ENCODE measurements at regions not wholly inside any gene's neighbourhood (a gene's known extent, or its start where the extent isn't known, plus 50 kb on each side); places are given as distances from the start of the nearest gene placed in this dataset.
A peak's percentile ranks its signal among the peaks of the same experiment; 100 is the strongest.

GRCh38 chr5:98258939-98259338 lies 514.5 kb upstream of the RGMB start:
- Mint-ChIP-seq H3K4me3 (no peak overlapping the region), H3K4me1 (no peaks in the 10 kb centered on the region), H3K27me3 (peaks cover 4% of the 10 kb centered on the region), H3K36me3 (ENCODE audit: low read depth) (no peaks in the 10 kb centered on the region), H3K9me3 (no peaks in the 10 kb centered on the region), H3K27ac (no peak overlapping the region)
- no peak for ATAC-seq (replicated peaks)

- Mint-ChIP-seq H3K9me3 (no peaks in the 10 kb centered on the region), H3K36me3 (ENCODE audit: low read depth) (no peaks in the 10 kb centered on the region), H3K27me3 (peaks cover 4% of the 10 kb centered on the region), H3K4me3 (no peak overlapping the region), H3K27ac (no peak overlapping the region), H3K4me1 (no peaks in the 10 kb centered on the region)
- ATAC-seq (replicated peaks) = no peak
Observed at GRCh38 chr5:98259595-98259994, 513.9 kb upstream of the RGMB start.

- H3K4me1 Mint-ChIP-seq = no peaks in the 10 kb centered on the region
- H3K36me3 Mint-ChIP-seq (ENCODE audit: low read depth) = no peaks in the 10 kb centered on the region
- H3K27ac Mint-ChIP-seq = no peak overlapping the region
- H3K9me3 Mint-ChIP-seq = peaks cover 5% of the 10 kb centered on the region
- H3K4me3 Mint-ChIP-seq = no peak overlapping the region
- ATAC-seq (replicated peaks) = no peak
- peaks cover 4% of the 10 kb centered on the region for H3K27me3 Mint-ChIP-seq
Observed at GRCh38 chr5:98263084-98263483, 510.4 kb upstream of the RGMB start.

GRCh38 chr5:98268162-98268860 lies 505.2 kb upstream of the RGMB start:
- H3K4me3 Mint-ChIP-seq = no peak overlapping the region
- H3K9me3 Mint-ChIP-seq = peaks cover 5% of the 10 kb centered on the region
- no peaks in the 10 kb centered on the region for H3K27me3 Mint-ChIP-seq
- H3K27ac Mint-ChIP-seq = no peak overlapping the region
- ATAC-seq (replicated peaks) = no peak
- H3K4me1 Mint-ChIP-seq = no peaks in the 10 kb centered on the region
- H3K36me3 Mint-ChIP-seq (ENCODE audit: low read depth) = no peaks in the 10 kb centered on the region

GRCh38 chr5:98275980-98276379 lies 497.5 kb upstream of the RGMB start:
- no peaks in the 10 kb centered on the region for H3K27me3 Mint-ChIP-seq
- H3K4me3 Mint-ChIP-seq = no peak overlapping the region
- H3K36me3 Mint-ChIP-seq (ENCODE audit: low read depth) = no peaks in the 10 kb centered on the region
- peaks cover 3% of the 10 kb centered on the region for H3K9me3 Mint-ChIP-seq
- ATAC-seq (replicated peaks) = no peak
- H3K27ac Mint-ChIP-seq = no peak overlapping the region
- H3K4me1 Mint-ChIP-seq = no peaks in the 10 kb centered on the region

- no peak overlapping the region for H3K4me3 Mint-ChIP-seq
- no peak for ATAC-seq (replicated peaks)
- H3K36me3 Mint-ChIP-seq (ENCODE audit: low read depth) = no peaks in the 10 kb centered on the region
- no peaks in the 10 kb centered on the region for H3K27me3 Mint-ChIP-seq
- peaks cover 3% of the 10 kb centered on the region for H3K9me3 Mint-ChIP-seq
- no peaks in the 10 kb centered on the region for H3K4me1 Mint-ChIP-seq
- H3K27ac Mint-ChIP-seq = no peak overlapping the region
Observed at GRCh38 chr5:98282521-98282920, 490.9 kb upstream of the RGMB start.

GRCh38 chr5:98292496-98292895 lies 481.0 kb upstream of the RGMB start:
- H3K27me3 Mint-ChIP-seq = peaks cover 5% of the 10 kb centered on the region
- peak; percentile 68 for ATAC-seq (replicated peaks)
- H3K4me1 Mint-ChIP-seq = no peaks in the 10 kb centered on the region
- H3K36me3 Mint-ChIP-seq (ENCODE audit: low read depth) = no peaks in the 10 kb centered on the region
- H3K27ac Mint-ChIP-seq = no peak overlapping the region
- H3K4me3 Mint-ChIP-seq = no peak overlapping the region
- H3K9me3 Mint-ChIP-seq = no peaks in the 10 kb centered on the region

- Mint-ChIP-seq H3K4me3 (no peak overlapping the region), H3K27ac (peak overlapping the region; percentile 15), H3K9me3 (no peaks in the 10 kb centered on the region), H3K36me3 (ENCODE audit: low read depth) (no peaks in the 10 kb centered on the region), H3K4me1 (no peaks in the 10 kb centered on the region), H3K27me3 (peaks cover 11% of the 10 kb centered on the region)
- ATAC-seq (replicated peaks) = peak; percentile 46
Observed at GRCh38 chr5:98296426-98296825, 477.0 kb upstream of the RGMB start.

- no peak overlapping the region for H3K4me3 Mint-ChIP-seq
- H3K4me1 Mint-ChIP-seq = no peaks in the 10 kb centered on the region
- ATAC-seq (replicated peaks) = no peak
- no peaks in the 10 kb centered on the region for H3K9me3 Mint-ChIP-seq
- H3K27me3 Mint-ChIP-seq = peaks cover 10% of the 10 kb centered on the region
- H3K27ac Mint-ChIP-seq = no peak overlapping the region
- no peaks in the 10 kb centered on the region for H3K36me3 Mint-ChIP-seq (ENCODE audit: low read depth)
Observed at GRCh38 chr5:98299435-98299834, 474.0 kb upstream of the RGMB start.

GRCh38 chr5:98301547-98301946 lies 471.9 kb upstream of the RGMB start:
- Mint-ChIP-seq H3K27ac (no peak overlapping the region), H3K4me3 (no peak overlapping the region), H3K27me3 (peaks cover 10% of the 10 kb centered on the region), H3K36me3 (ENCODE audit: low read depth) (no peaks in the 10 kb centered on the region), H3K4me1 (no peaks in the 10 kb centered on the region), H3K9me3 (no peaks in the 10 kb centered on the region)
- ATAC-seq (replicated peaks) = no peak

GRCh38 chr5:98307811-98308210 lies 465.7 kb upstream of the RGMB start:
- Mint-ChIP-seq H3K36me3 (ENCODE audit: low read depth) (no peaks in the 10 kb centered on the region), H3K27me3 (no peaks in the 10 kb centered on the region), H3K27ac (no peak overlapping the region), H3K4me3 (no peak overlapping the region), H3K9me3 (no peaks in the 10 kb centered on the region), H3K4me1 (peaks cover 11% of the 10 kb centered on the region)
- ATAC-seq (replicated peaks) = peak; percentile 56

GRCh38 chr5:98308231-98308630 lies 465.2 kb upstream of the RGMB start:
- Mint-ChIP-seq H3K27ac (no peak overlapping the region), H3K9me3 (no peaks in the 10 kb centered on the region)

GRCh38 chr5:98308960-98309359 lies 464.5 kb upstream of the RGMB start:
- Mint-ChIP-seq H3K4me3 (no peak overlapping the region), H3K4me1 (peaks cover 11% of the 10 kb centered on the region), H3K36me3 (ENCODE audit: low read depth) (no peaks in the 10 kb centered on the region), H3K27ac (no peak overlapping the region), H3K27me3 (no peaks in the 10 kb centered on the region), H3K9me3 (no peaks in the 10 kb centered on the region)
- no peak for ATAC-seq (replicated peaks)

More at GRCh38 chr5:98308231-98308630, 465.2 kb upstream of the RGMB start:
- Mint-ChIP-seq H3K36me3 (ENCODE audit: low read depth) (no peaks in the 10 kb centered on the region), H3K4me1 (peaks cover 11% of the 10 kb centered on the region), H3K27me3 (no peaks in the 10 kb centered on the region), H3K4me3 (no peak overlapping the region)
- no peak for ATAC-seq (replicated peaks)

- ATAC-seq (replicated peaks) = peak; percentile 88
- Mint-ChIP-seq H3K27me3 (no peaks in the 10 kb centered on the region), H3K9me3 (no peaks in the 10 kb centered on the region), H3K27ac (peak overlapping the region; percentile 41), H3K4me1 (peaks cover 11% of the 10 kb centered on the region), H3K4me3 (peak overlapping the region; percentile 57), H3K36me3 (ENCODE audit: low read depth) (no peaks in the 10 kb centered on the region)
Observed at GRCh38 chr5:98309785-98310598, 463.5 kb upstream of the RGMB start.

- Mint-ChIP-seq H3K27me3 (peaks cover 3% of the 10 kb centered on the region), H3K4me3 (no peak overlapping the region), H3K27ac (no peak overlapping the region), H3K9me3 (no peaks in the 10 kb centered on the region), H3K36me3 (ENCODE audit: low read depth) (no peaks in the 10 kb centered on the region), H3K4me1 (peaks cover 11% of the 10 kb centered on the region)
- ATAC-seq (replicated peaks) = no peak
Observed at GRCh38 chr5:98314292-98314691, 459.2 kb upstream of the RGMB start.

Data from activated T-helper 17 cell treated with anti-CD3 and anti-CD28 coated beads, Interleukin-2, amount 50 U/mL, for 72 hours (primary cell).